Transverse colon (tissue), 4 donors: ENCODE measurements at regions not wholly inside any gene's neighbourhood (a gene's known extent, or its start where the extent isn't known, plus 50 kb on each side); places are given as distances from the start of the nearest gene placed in this dataset.

Source experiments
- DNase-seq: peaks from one replicate; pipeline ENCODE4 v3.0.0-alpha.2; 2019
- H3K27ac ChIP-seq, 4 donors: fragments of 200-600 bp; sonication (generic); 2 replicates each; pipeline ENCODE4 v1.5.1; 2016 to 2018; ENCODE audit warnings: inconsistent platforms in 4 of 4
- H3K27me3 ChIP-seq: fragments of 200-600 bp; sonication (generic); 2 replicates; pipeline ENCODE4 v1.5.1; 2017; ENCODE audit warnings: inconsistent platforms
- H3K36me3 ChIP-seq, 4 donors: fragments of 200-600 bp; sonication (generic); 2 replicates each; pipeline ENCODE4 v1.5.1; 2017 to 2019; ENCODE audit warnings: inconsistent platforms in 4 of 4
- H3K4me1 ChIP-seq, 4 donors: fragments of 200-600 bp; sonication (generic); 2 replicates each; pipeline ENCODE4 v1.5.1; 2017 to 2020; ENCODE audit warnings: inconsistent platforms in 4 of 4
- H3K4me3 ChIP-seq, 4 donors: fragments of 200-600 bp; sonication (generic); 1 replicate in 1 of 4; 2 replicates in 3 of 4; pipeline versions ENCODE4 v1.5.1 to v1.6.1; 2017 to 2019; ENCODE audit warnings: inconsistent platforms in 4 of 4
- H3K9me3 ChIP-seq, 2 donors: fragments of 200-600 bp; sonication (generic); 2 replicates each; pipeline ENCODE4 v1.5.1; 2017 to 2019; ENCODE audit warnings: inconsistent platforms in 2 of 2
- EP300 ChIP-seq: sonication (generic); formaldehyde crosslinking; IDR thresholded peaks from one replicate; pipeline ENCODE4 v1.6.1; 2017; ENCODE audit warnings: antibody characterized with exemption, low read depth
- POLR2A ChIP-seq: fragments of 450-650 bp; IDR thresholded peaks from one replicate; pipeline ENCODE4 v1.6.1; 2016; ENCODE audit warnings: antibody characterized with exemption, mild to moderate bottlenecking, moderate library complexity
- POLR2AphosphoS5 ChIP-seq, 3 donors: sonication (generic); formaldehyde crosslinking; IDR thresholded peaks; one replicate each; pipeline ENCODE4 v1.6.1; 2016; ENCODE audit warnings: antibody characterized with exemption in 3 of 3
- WGBS, 2 donors: methylation state at CpG; one replicate each; pipeline ENCODE4 v1.1.5; 2018; ENCODE audit warnings: low coverage in 1 of 2; 5-methylcytosine and 5-hydroxymethylcytosine counted together
- in situ Hi-C, 4 donors: fragments of 200-750 bp; cut with MboI; loops; one replicate each; pipeline versions ENCODE4 v1.15.0 to v1.15.1; 2017; ENCODE audit warnings: low sequenced_read_pairs in 3 of 4, low pct_ligation_motif_present in 1 of 4, low pct_unique_long_range_greater_than_20kb in 1 of 4
- intact Hi-C: fragments of 100-400 bp; cut with DNase I; formaldehyde crosslinking; loops from one replicate; pipeline ENCODE4 v1.15.1; 2023; ENCODE audit warnings: low total_unique reads
- TF ChIP-seq, protein P1 (sequence below), 5 experiments: fragments of 200-600 bp in 3 of 5; fragments of 450-650 bp in 2 of 5; sonication (generic) in 3 of 5; IDR thresholded peaks; 1 replicate in 2 of 5; 2 replicates in 3 of 5; pipeline ENCODE4 v1.5.1; 2016 to 2017; ENCODE audit warnings: antibody characterized with exemption in 5 of 5, inconsistent platforms in 3 of 5, mild to moderate bottlenecking in 2 of 5, moderate library complexity in 1 of 5

- intact Hi-C loops = no loop called here
- H3K4me3 ChIP-seq = no peak overlapping the region
- in situ Hi-C loops = no loop called here
- peaks cover 0 to 11% (median 2%) of the 10 kb centered on the region in 4 donors for H3K4me1 ChIP-seq
- H3K9me3 ChIP-seq = no peaks in the 10 kb centered on the region
- no peak overlapping the region for H3K27ac ChIP-seq
- TF ChIP-seq, protein P1, sequence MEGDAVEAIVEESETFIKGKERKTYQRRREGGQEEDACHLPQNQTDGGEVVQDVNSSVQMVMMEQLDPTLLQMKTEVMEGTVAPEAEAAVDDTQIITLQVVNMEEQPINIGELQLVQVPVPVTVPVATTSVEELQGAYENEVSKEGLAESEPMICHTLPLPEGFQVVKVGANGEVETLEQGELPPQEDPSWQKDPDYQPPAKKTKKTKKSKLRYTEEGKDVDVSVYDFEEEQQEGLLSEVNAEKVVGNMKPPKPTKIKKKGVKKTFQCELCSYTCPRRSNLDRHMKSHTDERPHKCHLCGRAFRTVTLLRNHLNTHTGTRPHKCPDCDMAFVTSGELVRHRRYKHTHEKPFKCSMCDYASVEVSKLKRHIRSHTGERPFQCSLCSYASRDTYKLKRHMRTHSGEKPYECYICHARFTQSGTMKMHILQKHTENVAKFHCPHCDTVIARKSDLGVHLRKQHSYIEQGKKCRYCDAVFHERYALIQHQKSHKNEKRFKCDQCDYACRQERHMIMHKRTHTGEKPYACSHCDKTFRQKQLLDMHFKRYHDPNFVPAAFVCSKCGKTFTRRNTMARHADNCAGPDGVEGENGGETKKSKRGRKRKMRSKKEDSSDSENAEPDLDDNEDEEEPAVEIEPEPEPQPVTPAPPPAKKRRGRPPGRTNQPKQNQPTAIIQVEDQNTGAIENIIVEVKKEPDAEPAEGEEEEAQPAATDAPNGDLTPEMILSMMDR (IDR thresholded peaks at IDR 0.05) = no peak
- no peak for TF ChIP-seq POLR2A
- TF ChIP-seq EP300 = no peak
- TF ChIP-seq POLR2AphosphoS5 (IDR thresholded peaks at IDR 0.05) = no peak
- DNase-seq = no peak
- 26 to 37% methylated on average over 6 of the region's 6 CpGs for WGBS, 2 donors
- no peaks in the 10 kb centered on the region for H3K36me3 ChIP-seq
- H3K27me3 ChIP-seq = no peaks in the 10 kb centered on the region
Observed at GRCh38 chr13:22262001-22262885, 591.4 kb downstream of the FGF9 start.

GRCh38 chr13:22263185-22263584 lies 592.3 kb downstream of the FGF9 start:
- no peaks in the 10 kb centered on the region for H3K27me3 ChIP-seq
- TF ChIP-seq EP300 = no peak
- TF ChIP-seq, protein P1 (IDR thresholded peaks at IDR 0.05) = no peak
- TF ChIP-seq POLR2A = no peak
- no peak for TF ChIP-seq POLR2AphosphoS5 (IDR thresholded peaks at IDR 0.05)
- WGBS, 2 donors = 68 to 75% methylated on average over 1 to 2 of the region's 2 CpGs
- in situ Hi-C loops (no loop called here), intact Hi-C loops (no loop called here)
- H3K4me1 ChIP-seq = peaks cover 0 to 11% (median 2%) of the 10 kb centered on the region in 4 donors
- no peak overlapping the region for H3K4me3 ChIP-seq
- H3K9me3 ChIP-seq = no peaks in the 10 kb centered on the region
- no peak overlapping the region for H3K27ac ChIP-seq
- DNase-seq = no peak
- no peaks in the 10 kb centered on the region for H3K36me3 ChIP-seq

DNA sequence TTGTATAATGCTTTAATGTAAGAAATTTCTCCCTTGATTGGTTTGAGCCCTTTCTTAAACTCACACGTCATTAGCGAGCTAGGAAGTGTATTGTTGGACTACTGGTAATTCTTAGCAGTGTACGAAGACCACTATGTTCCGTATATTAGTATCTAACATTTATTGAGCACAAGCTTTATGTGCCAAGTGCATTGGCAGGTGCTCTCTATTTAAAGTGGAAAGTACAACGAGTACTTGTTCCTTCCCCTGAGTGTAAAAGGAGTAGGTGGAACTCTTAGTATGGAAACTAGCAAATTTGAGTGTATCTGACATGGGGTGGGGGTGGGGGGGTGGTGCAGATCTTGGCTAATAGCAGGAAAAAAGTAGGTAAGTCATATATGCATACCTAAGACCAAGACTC lies 594.7 kb downstream of the FGF9 start:
- Histone ChIP-seq H3K4me1 (peaks cover 0 to 11% (median 2%) of the 10 kb centered on the region in 4 donors), H3K27ac (no peak overlapping the region), H3K9me3 (no peaks in the 10 kb centered on the region), H3K4me3 (no peak overlapping the region), H3K36me3 (no peaks in the 10 kb centered on the region), H3K27me3 (no peaks in the 10 kb centered on the region)
- TF ChIP-seq POLR2A = no peak
- no peak for TF ChIP-seq POLR2AphosphoS5 (IDR thresholded peaks at IDR 0.05)
- TF ChIP-seq, protein P1 (IDR thresholded peaks at IDR 0.05) = no peak
- no peak for TF ChIP-seq EP300
- no peak for DNase-seq
- in situ Hi-C loops (no loop called here), intact Hi-C loops (no loop called here)
- WGBS, 2 donors = 78 to 87% methylated on average over 5 of the region's 5 CpGs

DNA sequence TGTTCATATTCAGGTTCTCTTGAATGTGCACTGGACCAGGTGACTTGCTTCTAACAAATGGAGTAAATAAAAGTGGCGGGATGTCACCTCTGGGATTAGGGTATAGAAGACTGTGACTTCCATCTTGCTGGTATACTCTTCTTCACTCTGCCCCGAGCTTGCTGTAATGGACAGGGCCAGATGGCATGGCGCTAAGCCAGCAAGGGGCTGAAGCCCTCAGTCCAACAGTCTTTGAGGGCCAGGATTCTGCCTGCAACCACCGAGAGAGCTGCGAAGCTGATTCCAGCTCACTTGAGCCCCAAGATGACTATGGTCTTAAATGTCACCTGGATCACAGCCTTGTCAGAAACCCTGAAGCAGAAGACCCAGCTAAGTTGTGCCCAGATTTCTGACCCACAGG lies 600.0 kb downstream of the FGF9 start:
- TF ChIP-seq EP300 = no peak
- TF ChIP-seq POLR2A = no peak
- TF ChIP-seq, protein P1 (IDR thresholded peaks at IDR 0.05) = no peak
- no peak for TF ChIP-seq POLR2AphosphoS5 (IDR thresholded peaks at IDR 0.05)
- Histone ChIP-seq H3K4me1 (no peaks in the 10 kb centered on the region), H3K36me3 (no peaks in the 10 kb centered on the region), H3K9me3 (no peaks in the 10 kb centered on the region), H3K27me3 (no peaks in the 10 kb centered on the region), H3K27ac (no peak overlapping the region), H3K4me3 (no peak overlapping the region)
- WGBS, 2 donors = 76% methylated on average over 5 of the region's 5 CpGs; no CpG with 5 or more reads in 1 of the 2 donors
- in situ Hi-C loops (no loop called here), intact Hi-C loops (loop anchor here (10.0 kb wide), 1 partner anchor 626 kb away; no protein-coding TSS in a partner anchor)
- DNase-seq = no peak
